GM19023 (cell line): ENCODE measurements at regions not wholly inside any gene's neighbourhood (a gene's known extent, or its start where the extent isn't known, plus 50 kb on each side); places are given as distances from the start of the nearest gene placed in this dataset.

ENCODE experiments used
- ATAC-seq: cut with Tn5 transposase; IDR thresholded peaks from one replicate; pipeline ENCODE4 v1.9.1; 2021; ENCODE audit warnings: mild to moderate bottlenecking, moderate library complexity; ENCODE audit not compliant: unreplicated experiment

- no peak for ATAC-seq
Observed at GRCh38 chr10:71137701-71138100, 74.7 kb upstream of the UNC5B start.

DNA sequence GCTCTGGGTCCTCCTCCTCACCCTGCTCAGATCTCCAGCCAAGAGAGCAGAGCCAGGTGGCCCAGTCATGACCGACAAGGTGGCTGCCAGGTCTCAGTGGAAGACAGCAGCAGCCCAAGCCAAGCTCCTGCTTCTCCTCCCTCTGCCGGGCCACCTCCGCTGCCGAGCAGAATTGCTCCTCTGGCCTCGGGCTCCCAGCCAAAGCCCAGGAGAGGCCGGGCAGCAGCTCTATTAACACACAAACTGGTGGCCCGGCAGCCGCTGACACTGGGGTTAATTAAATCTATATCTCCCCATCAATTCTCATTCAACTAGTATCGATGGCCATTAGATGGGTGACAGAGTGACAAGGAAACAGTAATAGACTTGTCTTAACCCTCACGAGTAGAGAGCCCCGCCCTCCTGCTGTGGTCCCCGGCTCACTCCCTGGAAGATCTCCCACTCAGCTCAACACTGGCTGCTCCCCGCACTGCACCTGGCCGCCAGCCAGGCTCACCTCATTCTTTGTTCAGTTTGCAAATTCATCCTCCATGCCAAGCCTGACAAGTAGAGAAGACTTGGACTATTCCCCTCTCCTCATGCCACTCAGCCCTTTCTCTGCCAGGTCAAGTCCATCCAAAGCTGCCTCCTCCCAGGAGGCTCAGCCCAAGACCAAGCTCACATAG, 74.1 kb upstream of the UNC5B start:
- ATAC-seq: no peak

DNA sequence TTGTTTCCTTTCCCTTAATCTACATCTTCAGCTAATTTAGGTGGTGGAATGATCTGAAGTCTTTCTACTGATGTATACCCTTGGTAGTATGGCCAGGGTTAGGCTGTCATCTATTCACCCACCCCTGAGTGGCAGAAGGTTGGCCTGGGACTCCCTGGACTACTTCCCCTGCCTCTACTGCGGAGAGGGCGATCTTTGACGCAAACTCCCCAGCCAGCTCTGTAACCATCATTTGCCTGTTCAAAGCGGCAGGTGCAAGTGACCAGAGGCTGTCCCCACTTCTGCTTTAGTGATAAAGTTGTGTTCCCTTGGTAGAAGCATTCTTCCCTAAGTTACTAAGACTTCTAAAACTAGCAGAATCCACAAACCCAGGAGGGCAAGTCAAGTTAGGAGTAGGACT, 70.8 kb upstream of the UNC5B start:
- ATAC-seq: no peak

DNA sequence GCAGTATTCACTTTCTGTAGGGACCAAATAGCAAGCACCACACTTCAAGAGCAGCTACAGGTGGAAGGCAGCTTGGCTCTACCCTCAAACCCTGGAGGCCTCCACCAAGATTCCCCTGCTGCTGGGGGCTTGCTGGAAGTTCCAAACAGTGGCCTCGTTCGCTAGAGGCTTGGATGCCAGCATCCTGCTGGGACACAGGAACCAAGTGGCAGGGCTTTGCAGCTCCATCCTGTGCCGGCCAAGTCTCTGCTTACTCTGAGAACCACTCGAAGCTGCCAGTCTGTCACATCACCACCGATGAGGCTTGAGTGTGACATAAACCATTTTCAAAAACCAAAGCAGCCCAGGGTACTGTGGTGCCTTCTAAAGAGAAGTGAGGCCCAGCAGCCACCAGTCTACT, 69.2 kb upstream of the UNC5B start:
- no peak for ATAC-seq

DNA sequence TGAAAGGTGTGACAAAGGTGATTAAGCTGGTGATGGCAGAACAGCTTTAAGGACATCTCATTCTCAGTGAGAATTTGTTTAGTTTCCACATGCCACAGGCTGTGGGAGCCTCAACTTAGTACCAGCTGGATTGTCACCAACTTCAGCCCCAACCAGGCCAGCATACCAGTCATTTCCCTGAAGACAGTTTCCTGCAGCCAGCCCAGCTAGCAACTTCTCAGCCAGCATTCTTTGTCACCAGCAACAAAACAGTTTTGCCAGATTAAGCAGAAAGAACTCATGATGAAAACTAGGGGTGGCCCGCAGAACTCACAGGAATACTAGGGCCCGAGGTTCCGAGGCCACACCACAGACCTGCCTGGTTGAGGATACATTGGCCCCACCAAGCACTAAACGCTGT, 68.8 kb upstream of the UNC5B start:
- no peak for ATAC-seq

DNA sequence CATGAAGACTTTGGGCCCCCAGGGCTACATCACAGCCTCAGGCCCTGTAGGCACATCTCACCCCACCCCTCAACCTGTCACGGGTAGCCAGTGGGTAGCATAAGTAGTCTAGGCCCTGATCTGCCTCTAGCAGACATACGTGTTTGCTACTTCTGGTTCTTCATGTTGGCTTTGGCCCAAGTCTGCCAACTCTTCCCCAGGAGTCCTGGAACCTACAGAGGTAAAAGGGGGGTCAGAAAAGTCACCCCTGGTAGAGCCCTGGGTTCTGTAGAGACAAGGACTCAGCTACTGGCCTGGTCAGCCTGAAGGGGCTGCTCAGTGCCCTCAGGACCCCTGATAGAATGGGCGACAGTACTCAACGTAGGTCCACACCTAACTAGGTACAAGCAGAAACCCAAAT, 67.5 kb upstream of the UNC5B start:
- ATAC-seq: no peak

- no peak for ATAC-seq
Observed at GRCh38 chr10:71145352-71145945, 66.9 kb upstream of the UNC5B start.

DNA sequence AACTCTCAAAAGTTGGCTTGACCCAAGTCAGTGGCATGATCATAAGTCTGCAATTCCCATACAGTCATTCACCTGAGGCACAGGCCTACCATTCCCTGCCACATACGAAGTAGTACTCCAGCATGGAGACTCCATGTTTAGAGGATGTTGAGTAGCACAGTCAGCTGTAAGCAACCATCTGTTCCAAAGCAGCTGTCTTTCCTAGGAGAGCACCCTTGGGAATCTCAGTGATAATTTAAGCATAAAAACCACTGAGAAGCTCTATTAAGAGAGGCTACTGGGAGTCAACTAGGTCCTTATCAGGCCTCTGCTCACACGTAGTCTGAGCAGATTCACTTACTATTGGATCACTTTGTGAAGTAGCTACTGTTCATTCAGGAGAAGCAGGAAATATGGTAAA, 61.6 kb upstream of the UNC5B start:
- no peak for ATAC-seq

DNA sequence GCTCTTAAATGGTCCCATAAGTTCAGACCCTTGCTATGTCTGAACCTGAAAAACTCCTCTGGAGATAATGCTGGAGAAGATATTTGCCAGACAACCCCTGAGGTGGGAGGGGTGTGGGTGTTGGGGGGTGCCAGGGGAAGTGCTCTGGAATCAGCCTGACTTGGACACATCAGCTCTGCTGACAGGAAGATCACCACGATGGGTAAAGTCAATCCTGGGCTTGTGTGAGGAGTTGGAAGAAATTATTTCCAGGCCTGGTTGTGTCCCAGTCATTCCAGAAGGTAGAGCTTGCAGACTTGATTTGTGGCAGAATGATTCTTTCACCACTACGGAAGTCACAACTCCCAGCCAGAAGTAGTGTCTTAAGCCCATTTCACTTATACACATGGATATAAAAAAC, 60.3 kb upstream of the UNC5B start:
- no peak for ATAC-seq

GRCh38 chr10:71156436-71156835, 55.9 kb upstream of the UNC5B start:
- ATAC-seq: no peak

DNA sequence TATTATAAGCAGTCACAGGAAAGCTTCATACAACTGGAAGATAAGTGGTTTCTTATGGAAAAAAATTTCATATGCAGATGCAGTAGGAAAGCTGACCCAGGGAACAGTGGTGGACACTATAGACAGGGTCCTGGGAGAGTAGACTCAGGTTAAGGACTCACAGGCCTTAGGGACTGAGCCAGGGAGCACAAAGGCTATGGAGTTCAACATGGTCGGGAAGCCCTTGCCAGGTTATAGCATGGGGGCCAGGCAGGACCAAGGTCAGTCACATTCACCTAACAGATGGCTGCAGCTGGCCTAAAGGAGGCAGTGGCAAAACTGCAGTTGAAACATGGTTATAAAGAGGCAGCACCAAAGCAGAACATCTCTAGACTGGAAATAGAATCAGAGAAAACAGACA, 54.9 kb upstream of the UNC5B start:
- no peak for ATAC-seq

GRCh38 chr10:71158251-71158650, 54.1 kb upstream of the UNC5B start:
- no peak for ATAC-seq

DNA sequence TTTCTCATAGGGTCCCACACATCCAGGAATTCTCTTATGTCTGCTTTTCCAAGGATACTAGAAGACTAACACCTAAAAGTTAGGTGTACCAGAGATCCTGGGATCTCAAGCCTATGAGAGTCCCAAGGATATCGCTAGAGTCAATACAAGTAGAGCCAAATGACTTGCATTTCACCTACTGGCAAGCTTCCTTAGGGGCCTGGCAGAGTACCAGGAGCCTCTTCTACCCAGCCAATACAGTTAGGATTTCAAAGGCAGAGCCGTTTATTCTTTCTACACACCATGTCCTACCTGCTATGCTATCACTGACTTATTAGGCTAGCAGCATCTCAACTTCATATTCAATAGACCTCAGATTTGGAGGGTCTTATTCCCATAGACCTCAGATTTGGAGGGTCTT, 53.5 kb upstream of the UNC5B start:
- no peak for ATAC-seq

- ATAC-seq: no peak
Observed at GRCh38 chr10:71159892-71160291, 52.5 kb upstream of the UNC5B start.

DNA sequence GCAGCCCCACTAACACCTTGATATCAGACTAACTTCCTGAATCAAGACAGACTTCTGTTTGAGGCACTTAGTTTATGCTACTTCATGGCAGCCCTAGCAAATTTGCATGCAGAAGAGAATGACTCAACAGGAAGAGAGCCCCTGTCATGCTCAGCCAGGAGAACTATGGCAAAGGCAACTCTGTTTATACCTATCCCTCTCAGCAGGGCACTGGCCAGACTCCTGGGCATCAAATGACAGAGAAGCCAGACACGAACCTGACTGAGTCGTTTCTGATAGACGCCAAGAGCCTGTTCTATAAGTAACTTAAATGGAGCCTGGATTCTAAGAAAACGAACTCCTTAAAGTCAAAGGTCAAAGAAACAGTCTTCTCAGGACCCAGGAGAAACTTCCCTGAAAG, 50.9 kb upstream of the UNC5B start:
- no peak for ATAC-seq
